HG03039 (cell line): ENCODE measurements at regions not wholly inside any gene's neighbourhood (a gene's known extent, or its start where the extent isn't known, plus 50 kb on each side); places are given as distances from the start of the nearest gene placed in this dataset.
"Not testable (repeated sequence)": the region's sequence is repeated elsewhere in the genome, so short reads cannot be mapped to it uniquely, and the experiment has no call there.

ENCODE experiments used
- ATAC-seq: cut with Tn5 transposase; IDR thresholded peaks from one replicate; pipeline ENCODE4 v1.9.1; 2021; ENCODE audit warnings: mild to moderate bottlenecking, moderate library complexity; ENCODE audit not compliant: unreplicated experiment

- no peak for ATAC-seq
Measured at GRCh38 chr18:46226461-46226860, 122.3 kb downstream of the HAUS1 start.

- ATAC-seq = not testable (repeated sequence)
Measured at GRCh38 chr18:46229641-46230040, 125.5 kb downstream of the HAUS1 start.

DNA sequence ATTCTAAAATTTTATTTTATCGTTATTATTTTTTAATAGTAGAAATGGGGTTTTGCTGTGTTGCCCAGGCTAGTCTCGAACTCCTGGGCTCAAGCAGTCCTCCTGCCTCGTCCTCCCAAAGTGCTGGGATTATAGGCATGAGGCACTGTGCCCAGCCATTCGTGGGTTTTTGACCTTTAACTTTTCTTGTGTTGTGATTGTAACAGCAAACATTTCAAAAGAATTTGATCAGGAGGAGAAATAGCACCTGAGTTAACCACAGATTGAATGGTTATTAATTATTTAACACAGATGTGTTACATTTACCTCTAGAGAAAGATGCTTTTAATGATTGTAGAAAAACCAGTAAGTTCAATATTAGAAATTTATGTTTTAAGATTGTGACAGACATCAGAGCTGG is 132.0 kb downstream of the HAUS1 start:
- ATAC-seq = no peak

DNA sequence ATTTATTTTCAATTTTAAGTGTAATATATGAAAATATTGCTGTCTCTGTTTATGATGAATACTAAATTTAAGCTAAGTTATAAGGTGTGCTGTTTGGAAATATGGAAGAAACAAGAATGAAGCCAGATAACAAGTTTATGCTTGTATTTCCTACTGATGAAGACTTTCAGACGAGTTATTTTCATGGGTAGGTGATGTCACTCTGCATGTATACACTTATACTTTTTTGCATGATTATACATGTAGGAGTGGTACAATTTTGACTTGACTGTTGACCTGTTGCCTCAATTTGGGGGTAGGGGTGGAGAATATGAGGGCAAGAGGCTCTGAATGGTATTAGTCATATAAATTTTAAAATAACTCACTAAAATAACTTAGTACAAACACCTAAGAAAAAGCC is 133.7 kb downstream of the HAUS1 start:
- ATAC-seq = no peak

DNA sequence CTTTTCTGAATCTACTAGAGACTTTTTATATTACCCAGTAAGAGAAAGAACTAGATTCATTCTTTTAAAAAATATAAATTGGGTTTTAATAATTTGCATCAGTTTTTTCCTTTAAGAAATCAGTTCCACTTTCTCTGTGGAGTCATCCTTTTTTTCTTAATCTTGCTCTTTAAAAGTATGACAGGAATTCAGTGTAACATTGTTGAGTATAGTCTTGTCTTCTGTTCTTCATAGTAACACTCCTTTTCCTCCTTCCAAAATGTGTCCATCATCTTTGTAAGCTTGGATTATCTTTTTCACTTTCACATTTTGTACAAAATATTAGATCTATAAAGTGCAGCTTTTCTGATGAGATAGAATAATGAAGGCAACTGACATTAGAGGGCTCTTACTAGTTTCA is 135.4 kb downstream of the HAUS1 start:
- no peak for ATAC-seq

- no peak for ATAC-seq
Measured at GRCh38 chr18:46239998-46240397, 135.8 kb downstream of the HAUS1 start.

- ATAC-seq = not testable (repeated sequence)
Measured at GRCh38 chr18:46241393-46241792, 137.2 kb downstream of the HAUS1 start.

DNA sequence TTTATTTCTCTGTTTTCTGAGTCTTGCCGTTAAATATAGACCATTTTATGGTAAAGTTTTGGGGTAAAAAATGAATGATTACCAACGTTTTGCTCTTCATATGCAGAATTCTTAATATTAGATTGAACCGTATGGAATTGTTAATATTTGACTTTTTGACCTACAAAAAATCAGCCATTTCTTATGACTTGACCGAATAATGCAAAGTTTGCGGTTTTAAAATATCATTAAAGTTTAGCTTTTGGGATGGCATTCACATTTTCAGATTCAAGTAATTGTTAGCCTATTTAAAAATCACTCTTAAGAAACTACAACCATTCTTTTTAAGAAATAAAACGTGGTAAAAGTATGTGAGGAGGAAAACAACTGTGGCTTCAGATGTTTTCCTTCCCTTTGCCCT is 138.0 kb downstream of the HAUS1 start:
- ATAC-seq = no peak

DNA sequence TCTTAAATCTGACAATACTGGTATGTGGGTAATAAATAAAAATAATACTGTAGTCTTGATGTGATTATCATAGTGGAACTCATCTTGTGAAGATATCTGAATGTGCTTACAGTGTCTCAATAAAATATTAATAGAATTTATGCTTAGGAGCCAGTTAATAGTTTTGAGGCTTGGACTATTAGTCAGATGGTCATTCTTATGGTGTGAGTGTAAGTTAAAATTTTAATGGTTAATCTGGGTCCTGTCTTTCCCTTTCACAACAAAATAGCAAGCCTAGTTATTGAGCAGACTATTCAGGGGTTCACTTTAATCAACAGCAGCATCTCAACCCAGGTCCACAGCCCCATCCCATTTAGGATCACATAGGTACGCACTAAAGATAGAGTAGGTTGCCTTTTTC is 138.9 kb downstream of the HAUS1 start:
- no peak for ATAC-seq

DNA sequence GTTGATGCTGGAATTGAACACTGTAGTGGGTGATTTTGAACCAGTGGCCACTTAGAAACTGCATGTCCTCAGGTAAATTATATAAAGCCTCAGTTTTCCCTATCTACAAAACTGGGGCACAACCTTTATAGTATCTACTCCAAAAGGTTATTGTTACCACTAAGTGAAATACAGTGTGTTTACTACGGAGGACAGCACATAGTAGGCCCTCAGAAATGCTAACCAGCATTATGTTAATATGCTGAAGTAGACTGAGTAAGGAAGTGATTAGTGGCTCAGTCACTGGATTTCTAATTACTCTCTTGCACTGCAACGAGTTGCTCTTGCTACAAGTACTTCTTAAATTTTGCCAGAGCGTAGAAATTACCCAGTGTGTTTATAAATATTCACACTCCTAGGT is 139.5 kb downstream of the HAUS1 start:
- ATAC-seq = no peak

DNA sequence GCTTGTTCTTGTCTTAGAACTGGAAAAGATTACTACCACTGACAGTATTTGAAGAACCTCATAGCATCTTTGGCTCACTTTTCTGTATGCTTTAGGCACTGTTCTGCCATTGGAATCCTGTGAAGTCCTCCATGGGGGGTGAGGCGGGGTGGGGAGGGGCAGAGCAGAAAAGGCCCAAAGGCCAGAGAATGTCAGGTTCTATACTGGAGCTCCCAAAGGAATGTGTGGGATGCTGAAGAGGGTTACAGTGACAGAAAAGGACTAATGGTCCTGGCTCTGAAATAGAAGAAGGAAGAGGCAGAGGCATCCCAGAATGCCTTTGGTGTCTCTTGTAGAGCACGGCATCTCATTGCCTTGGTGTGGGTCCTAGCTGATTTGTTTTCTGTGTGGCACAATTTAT is 141.9 kb downstream of the HAUS1 start:
- no peak for ATAC-seq

DNA sequence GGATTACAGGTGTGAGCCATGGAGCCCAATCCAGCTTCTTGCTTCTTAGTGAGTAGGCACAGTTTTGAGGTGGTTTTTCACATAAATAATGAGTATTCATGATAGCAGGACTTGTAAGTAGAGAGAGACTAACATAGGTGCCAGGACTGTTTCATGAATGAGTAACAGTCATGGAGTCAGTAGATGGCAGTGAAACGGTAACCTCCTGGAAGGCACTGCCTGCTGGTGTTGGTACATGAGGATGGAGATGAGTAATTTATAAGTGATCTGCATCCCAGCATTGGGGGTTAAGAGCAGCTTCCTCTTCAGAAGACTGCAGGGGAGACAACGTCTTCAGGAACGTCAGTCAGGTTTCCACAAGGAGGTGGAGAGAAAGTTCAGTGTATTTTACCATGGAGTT is 143.8 kb downstream of the HAUS1 start:
- no peak for ATAC-seq

- ATAC-seq = peak; percentile 92
Measured at GRCh38 chr18:46250084-46250811, 146.1 kb downstream of the HAUS1 start.

DNA sequence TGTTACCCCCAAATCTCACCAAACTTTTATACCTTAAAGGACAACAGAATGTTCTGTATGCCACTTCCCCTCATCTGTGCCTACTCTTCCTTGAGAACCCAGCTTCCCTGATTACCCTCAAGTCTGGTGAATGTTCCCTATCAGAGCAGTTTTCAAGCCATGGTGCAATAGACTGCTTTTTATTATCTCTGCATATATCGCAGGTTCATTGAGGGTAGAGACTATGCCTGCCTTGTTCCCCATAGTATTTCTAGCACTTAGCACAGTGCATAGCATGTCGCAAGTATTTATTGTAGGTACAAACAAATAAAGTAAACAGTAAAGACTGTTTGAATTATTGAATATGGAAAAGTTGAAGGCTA is 146.6 kb downstream of the HAUS1 start:
- ATAC-seq = peak; percentile 16

GRCh38 chr18:46252759-46253158 is 148.6 kb downstream of the HAUS1 start:
- ATAC-seq = no peak

GRCh38 chr18:46253498-46253897 is 149.3 kb downstream of the HAUS1 start:
- ATAC-seq = no peak

- ATAC-seq = no peak
Measured at GRCh38 chr18:46256078-46256477, 151.9 kb downstream of the HAUS1 start.

DNA sequence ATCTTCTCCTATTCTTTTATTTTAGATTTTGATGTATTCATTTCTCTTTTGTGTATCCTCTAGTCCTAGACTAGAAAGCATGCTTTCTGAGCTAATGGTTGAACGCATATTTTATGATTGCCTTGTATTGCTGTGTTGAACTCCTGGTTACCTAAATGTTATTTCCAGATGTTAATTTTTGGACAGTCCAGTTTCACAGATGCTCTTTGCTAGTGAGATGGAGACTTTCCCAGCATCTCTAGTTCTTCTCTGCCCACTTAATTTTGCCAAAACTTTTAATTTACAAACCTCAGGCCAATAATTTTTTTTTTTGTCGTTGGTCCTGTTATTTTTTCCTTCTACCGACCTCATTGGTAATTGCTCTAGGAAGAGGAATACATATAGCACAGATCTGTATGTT is 153.2 kb downstream of the HAUS1 start:
- no peak for ATAC-seq

- ATAC-seq = no peak
Measured at GRCh38 chr18:46260016-46260878, 156.1 kb downstream of the HAUS1 start.

DNA sequence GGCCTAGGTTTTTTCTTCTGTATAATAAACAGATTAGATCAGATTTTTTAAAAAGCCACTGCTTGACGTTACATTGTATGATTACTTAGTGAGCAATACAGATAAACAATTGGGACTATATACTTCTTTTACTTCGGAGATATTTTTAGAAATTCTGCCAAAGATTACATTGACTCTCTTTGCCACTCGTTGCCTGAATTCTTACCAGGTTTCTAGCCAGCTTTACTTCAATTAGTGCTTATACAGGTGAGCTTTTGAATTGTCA is 156.6 kb downstream of the HAUS1 start:
- no peak for ATAC-seq

DNA sequence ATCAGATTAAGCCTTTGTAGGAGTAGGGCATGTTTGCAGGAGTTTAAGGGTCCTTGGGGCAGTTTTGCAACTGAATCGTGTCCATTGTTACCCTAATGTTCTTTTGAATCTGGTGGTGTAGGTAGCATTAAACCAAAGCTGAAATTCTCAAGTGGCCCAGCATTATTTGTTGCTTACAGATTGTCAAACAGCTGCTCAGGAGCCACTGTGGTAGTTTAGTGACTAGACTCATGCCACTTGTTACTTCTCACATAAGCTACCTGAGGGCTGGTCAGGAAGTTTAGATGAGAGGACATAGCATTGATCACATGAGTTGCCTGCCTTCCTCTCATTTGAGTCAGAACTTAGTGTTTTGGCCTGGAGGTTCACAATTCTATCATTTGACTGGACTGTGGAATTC is 157.6 kb downstream of the HAUS1 start:
- ATAC-seq = no peak

- no peak for ATAC-seq
Measured at GRCh38 chr18:46262856-46263255, 158.7 kb downstream of the HAUS1 start.

DNA sequence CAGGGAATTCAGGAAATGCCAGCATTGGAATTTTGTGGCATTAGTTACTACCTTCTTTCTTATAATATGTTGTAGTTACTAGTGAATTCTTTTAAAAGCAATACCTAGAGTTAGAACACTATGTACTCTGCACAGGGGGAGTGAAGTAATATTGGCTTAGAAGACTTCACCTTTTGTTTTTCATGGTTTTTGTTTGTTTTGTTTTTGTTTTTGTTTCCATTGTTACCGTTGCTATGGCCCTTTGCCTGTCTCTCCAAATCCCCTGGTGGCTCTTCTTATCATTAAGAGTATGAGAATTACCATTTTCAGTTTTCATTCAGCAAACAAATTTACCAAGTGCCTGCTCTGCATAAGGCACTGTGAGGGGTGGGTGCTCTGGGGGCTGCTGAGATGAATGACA is 160.1 kb downstream of the HAUS1 start:
- ATAC-seq = no peak
